22Rv1 (cell line): ENCODE measurements at regions not wholly inside any gene's neighbourhood (a gene's known extent, or its start where the extent isn't known, plus 50 kb on each side); places are given as distances from the start of the nearest gene placed in this dataset.
"Not testable (repeated sequence)": the region's sequence is repeated elsewhere in the genome, so short reads cannot be mapped to it uniquely, and the experiment has no call there.

Source experiments
- H3K27ac ChIP-seq: fragments of 450-650 bp; 2 replicates; pipeline ENCODE4 v1.5.1; 2017
- ZFX ChIP-seq: fragments of 450-650 bp; IDR thresholded peaks from 2 replicates; pipeline ENCODE4 v1.6.1; 2017; ENCODE audit warnings: antibody characterized with exemption, borderline replicate concordance
- TF ChIP-seq, protein P1 (sequence below): fragments of 450-650 bp; IDR thresholded peaks from 2 replicates; pipeline ENCODE4 v1.5.1; 2017; ENCODE audit warnings: mild to moderate bottlenecking

GRCh38 chr1:181221078-181221477 is 132.6 kb downstream of the IER5 start:
- TF ChIP-seq, protein P1, sequence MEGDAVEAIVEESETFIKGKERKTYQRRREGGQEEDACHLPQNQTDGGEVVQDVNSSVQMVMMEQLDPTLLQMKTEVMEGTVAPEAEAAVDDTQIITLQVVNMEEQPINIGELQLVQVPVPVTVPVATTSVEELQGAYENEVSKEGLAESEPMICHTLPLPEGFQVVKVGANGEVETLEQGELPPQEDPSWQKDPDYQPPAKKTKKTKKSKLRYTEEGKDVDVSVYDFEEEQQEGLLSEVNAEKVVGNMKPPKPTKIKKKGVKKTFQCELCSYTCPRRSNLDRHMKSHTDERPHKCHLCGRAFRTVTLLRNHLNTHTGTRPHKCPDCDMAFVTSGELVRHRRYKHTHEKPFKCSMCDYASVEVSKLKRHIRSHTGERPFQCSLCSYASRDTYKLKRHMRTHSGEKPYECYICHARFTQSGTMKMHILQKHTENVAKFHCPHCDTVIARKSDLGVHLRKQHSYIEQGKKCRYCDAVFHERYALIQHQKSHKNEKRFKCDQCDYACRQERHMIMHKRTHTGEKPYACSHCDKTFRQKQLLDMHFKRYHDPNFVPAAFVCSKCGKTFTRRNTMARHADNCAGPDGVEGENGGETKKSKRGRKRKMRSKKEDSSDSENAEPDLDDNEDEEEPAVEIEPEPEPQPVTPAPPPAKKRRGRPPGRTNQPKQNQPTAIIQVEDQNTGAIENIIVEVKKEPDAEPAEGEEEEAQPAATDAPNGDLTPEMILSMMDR = no peak
- TF ChIP-seq ZFX = no peak
- H3K27ac ChIP-seq = no peak overlapping the region

DNA sequence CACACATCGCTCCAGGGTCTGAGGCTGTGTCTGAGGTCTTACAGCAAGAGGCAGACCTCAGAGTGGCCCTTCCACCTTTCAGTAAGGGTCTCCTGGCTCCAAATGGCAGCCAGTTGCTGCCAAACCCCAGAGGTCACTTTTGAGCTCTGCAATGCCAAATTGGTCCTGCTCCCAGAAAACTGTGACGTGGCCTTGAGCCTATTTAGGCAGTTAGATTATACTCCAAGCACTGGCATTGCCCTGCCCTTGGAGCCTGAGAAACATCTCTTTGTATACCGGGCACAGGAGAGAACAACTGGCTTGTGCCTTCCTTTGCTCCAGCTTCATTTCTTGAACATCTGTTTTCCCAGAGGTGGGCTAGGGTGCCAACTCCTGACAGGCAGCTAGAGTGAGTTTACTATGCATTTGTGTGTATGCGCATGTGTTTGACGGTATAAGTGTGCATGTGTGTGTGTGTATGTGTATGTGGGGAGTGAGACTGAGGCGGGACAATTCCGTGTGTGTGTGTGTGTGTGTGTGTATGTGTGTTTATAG is 134.5 kb downstream of the IER5 start:
- no peak overlapping the region for H3K27ac ChIP-seq
- TF ChIP-seq ZFX = no peak
- TF ChIP-seq, protein P1 = no peak

GRCh38 chr1:181226728-181227127 is 138.2 kb downstream of the IER5 start:
- not testable (repeated sequence) for H3K27ac ChIP-seq

DNA sequence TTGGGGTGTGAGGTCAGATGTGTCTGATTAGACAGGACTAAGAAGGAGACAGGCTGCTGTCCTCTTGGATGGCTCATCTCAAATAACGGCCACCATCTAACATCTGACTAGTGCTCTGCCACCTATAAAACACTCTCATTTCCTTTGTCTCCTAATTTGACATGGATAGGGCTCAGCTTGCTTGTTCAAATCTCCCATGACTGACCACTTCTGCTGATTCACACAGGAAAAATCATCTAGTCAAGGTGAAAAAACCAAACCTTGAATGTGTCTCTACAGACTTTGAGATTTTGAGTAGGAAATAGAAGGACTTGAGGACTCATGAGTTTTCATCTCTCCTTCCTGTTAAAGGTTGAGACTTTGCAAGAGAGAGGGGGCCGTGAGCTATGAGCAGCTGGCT is 150.6 kb downstream of the IER5 start:
- H3K27ac ChIP-seq = no peak overlapping the region
- no peak for TF ChIP-seq ZFX
- TF ChIP-seq, protein P1 = no peak

GRCh38 chr1:181246320-181246719 is 157.8 kb downstream of the IER5 start:
- H3K27ac ChIP-seq = not testable (repeated sequence)

DNA sequence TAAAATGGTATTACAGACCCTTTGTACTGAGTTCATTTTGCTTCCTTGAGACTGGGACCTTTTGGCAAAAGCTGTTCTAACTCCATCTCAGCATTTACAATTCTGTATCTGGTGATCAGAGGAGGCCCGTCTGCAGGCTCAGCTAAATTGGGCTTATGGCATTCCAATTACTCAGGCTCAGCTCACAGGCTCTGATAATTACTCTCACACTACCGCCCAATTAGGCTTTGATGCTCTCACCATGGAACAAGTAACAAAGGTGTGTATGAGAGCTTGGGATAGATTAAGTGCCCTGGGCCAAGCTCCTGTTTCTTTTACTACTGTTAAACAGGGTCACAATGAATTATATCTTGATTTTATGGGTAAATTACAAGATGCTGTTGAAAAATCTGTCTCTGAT is 159.9 kb downstream of the IER5 start:
- not testable (repeated sequence) for H3K27ac ChIP-seq

- TF ChIP-seq, protein P1 = no peak
- TF ChIP-seq ZFX = no peak
- H3K27ac ChIP-seq = no peak overlapping the region
Observed at GRCh38 chr1:181249186-181249585, 160.7 kb downstream of the IER5 start.

DNA sequence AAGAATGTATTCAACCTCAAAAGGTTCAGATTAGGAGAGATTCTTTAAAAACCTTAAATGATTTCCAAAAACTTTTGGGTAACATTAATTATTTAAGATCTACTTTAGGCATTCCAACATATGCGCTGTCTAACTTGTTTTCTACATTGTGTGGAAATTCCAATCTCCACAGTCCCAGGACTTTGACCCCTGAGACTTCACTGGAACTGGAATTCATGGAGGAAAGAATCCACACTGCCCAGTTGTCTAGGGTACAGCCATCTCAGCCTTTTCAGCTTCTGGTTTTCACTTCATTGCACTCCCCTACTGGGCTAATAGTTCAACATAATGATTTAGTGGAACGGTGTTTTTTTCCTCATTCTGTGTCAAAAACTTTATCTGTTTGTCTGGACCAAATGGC is 161.5 kb downstream of the IER5 start:
- no peak for TF ChIP-seq ZFX
- TF ChIP-seq, protein P1 = no peak
- H3K27ac ChIP-seq = no peak overlapping the region

- TF ChIP-seq, protein P1 = no peak
- TF ChIP-seq ZFX = no peak
- no peak overlapping the region for H3K27ac ChIP-seq
Observed at GRCh38 chr1:181251001-181251712, 162.7 kb downstream of the IER5 start.
